ENCODE measurements at regions not wholly inside any gene's neighbourhood (a gene's known extent, or its start where the extent isn't known, plus 50 kb on each side); places are given as distances from the start of the nearest gene placed in this dataset.

GRCh38 chr7:84640637-84641036 is 446.0 kb upstream of the SEMA3A start:
- TF ChIP-seq POLR2A (IDR thresholded peaks at IDR 0.05; ENCODE audit: low read length) (no peak), GATA1 (IDR thresholded peaks at IDR 0.05; ENCODE audit: low read depth, low read length) (no peak)
